GM21526 (cell line): ENCODE measurements at regions not wholly inside any gene's neighbourhood (a gene's known extent, or its start where the extent isn't known, plus 50 kb on each side); places are given as distances from the start of the nearest gene placed in this dataset.
A peak's percentile ranks its signal among the peaks of the same experiment; 100 is the strongest.
"Not testable (repeated sequence)": the region's sequence is repeated elsewhere in the genome, so short reads cannot be mapped to it uniquely, and the experiment has no call there.

Experiments
- ATAC-seq: cut with Tn5 transposase; IDR thresholded peaks from one replicate; pipeline ENCODE4 v1.9.1; 2021; ENCODE audit warnings: moderate library complexity; ENCODE audit not compliant: unreplicated experiment, low FRiP score

- ATAC-seq, result no peak
Measured at GRCh38 chr3:11739706-11740105, 96.0 kb upstream of the VGLL4 start.

- no peak for ATAC-seq
Measured at GRCh38 chr3:11739123-11739522, 95.4 kb upstream of the VGLL4 start.

- ATAC-seq, result no peak
Measured at GRCh38 chr3:11737742-11738141, 94.0 kb upstream of the VGLL4 start.

- ATAC-seq, result no peak
Measured at GRCh38 chr3:11736136-11736833, 92.6 kb upstream of the VGLL4 start.

GRCh38 chr3:11735638-11736037, 91.9 kb upstream of the VGLL4 start:
- no peak for ATAC-seq

- ATAC-seq, result not testable (repeated sequence)
Measured at GRCh38 chr3:11735111-11735510, 91.4 kb upstream of the VGLL4 start.

GRCh38 chr3:11733914-11734313, 90.2 kb upstream of the VGLL4 start:
- no peak for ATAC-seq

- ATAC-seq, result no peak
Measured at GRCh38 chr3:11727207-11727606, 83.5 kb upstream of the VGLL4 start.

GRCh38 chr3:11726146-11726545, 82.4 kb upstream of the VGLL4 start:
- ATAC-seq, result no peak

GRCh38 chr3:11725340-11725641, 81.6 kb upstream of the VGLL4 start:
- not testable (repeated sequence) for ATAC-seq

GRCh38 chr3:11724615-11725339, 81.1 kb upstream of the VGLL4 start:
- ATAC-seq, result peak; percentile 42

- no peak for ATAC-seq
Measured at GRCh38 chr3:11721479-11721878, 77.8 kb upstream of the VGLL4 start.

- ATAC-seq, result no peak
Measured at GRCh38 chr3:11720917-11721411, 77.2 kb upstream of the VGLL4 start.

GRCh38 chr3:11720304-11720898, 76.7 kb upstream of the VGLL4 start:
- peak; percentile 33 for ATAC-seq

- peak; percentile 71 for ATAC-seq
Measured at GRCh38 chr3:11719406-11720303, 75.9 kb upstream of the VGLL4 start.

GRCh38 chr3:11718637-11719405, 75.1 kb upstream of the VGLL4 start:
- peak; percentile 30 for ATAC-seq

- peak; percentile 7 for ATAC-seq
Measured at GRCh38 chr3:11717768-11718636, 74.3 kb upstream of the VGLL4 start.

GRCh38 chr3:11717301-11717700, 73.6 kb upstream of the VGLL4 start:
- no peak for ATAC-seq
